HepG2 (cell line): ENCODE measurements at regions not wholly inside any gene's neighbourhood (a gene's known extent, or its start where the extent isn't known, plus 50 kb on each side); places are given as distances from the start of the nearest gene placed in this dataset.

ENCODE experiments used
- ATAC-seq: fragments of 200-7000 bp; cut with Tn5 transposase; 3 replicates; pipeline ENCODE4 v1.9.1; 2020; ENCODE audit warnings: mild to moderate bottlenecking, moderate library complexity
- BruUV-seq: library from RNA; stranded (reverse); fragments of 400-500 nt; replicated peaks from 2 replicates; lab custom pipeline; 2021; lab: Mats Ljungman, UMichigan
- CTCF ChIA-PET: fragments of 300-600 bp; formaldehyde crosslinking; extraction: SDS; loops from one replicate; lab custom pipeline; 2021; ENCODE audit warnings: low total read pairs, inconsistent platforms, low intra/inter-chr PET ratio; lab: Yijun Ruan, JAX
- POLR2A ChIA-PET: fragments of 350-600 bp; sonication (Branson Sonifier 250); formaldehyde crosslinking; loops from one replicate; lab custom pipeline; 2020; ENCODE audit warnings: antibody characterized with exemption, inconsistent platforms; lab: Yijun Ruan, JAX
- DNase-seq: peaks from one replicate; pipeline ENCODE4 v3.0.0-alpha.2; 2015; ENCODE audit warnings: low spot score
- FAIRE-seq: peaks from 3 replicates; lab custom pipeline; 2011; peaks lifted over from hg19 to GRCh38; lab: Jason Lieb, UNC
- H2AFZ ChIP-seq: one replicate; pipeline ENCODE4 v1.6.1; 2011; ENCODE audit warnings: low read length, inconsistent platforms
- H3K27ac ChIP-seq: fragments of 300-600 bp; 3 replicates; pipeline ENCODE4 v1.8.0; 2011; ENCODE audit warnings: mixed run types, mild to moderate bottlenecking, mixed read lengths, low read length, inconsistent platforms; ENCODE audit not compliant: insufficient read depth; ENCODE audit errors: extremely low read length
- H3K27me3 ChIP-seq, 2 experiments: fragments of 200-600 bp in 1 of 2; 2 replicates in 1 of 2; 3 replicates in 1 of 2; pipeline versions ENCODE4 v1.6.0 to v1.8.0; 2011; ENCODE audit warnings: low read length in 2 of 2, mild to moderate bottlenecking in 2 of 2, moderate library complexity in 2 of 2, inconsistent platforms in 1 of 2; ENCODE audit not compliant: insufficient read depth in 2 of 2, control insufficient read depth in 1 of 2
- H3K36me3 ChIP-seq, 2 experiments: fragments of 200-600 bp in 1 of 2; replicated peaks in 1 of 2; 2 replicates in 1 of 2; 3 replicates in 1 of 2; pipeline versions ENCODE4 v1.5.1 to v1.8.0; 2011; ENCODE audit warnings: low read length in 2 of 2, inconsistent platforms in 1 of 2; ENCODE audit not compliant: insufficient read depth in 2 of 2, control insufficient read depth in 1 of 2
- H3K4me1 ChIP-seq: 2 replicates; pipeline ENCODE4 v1.5.1; 2012; ENCODE audit warnings: low read length, inconsistent platforms; ENCODE audit not compliant: insufficient read depth
- H3K4me2 ChIP-seq: 2 replicates; pipeline ENCODE4 v1.6.0; 2011; ENCODE audit warnings: low read depth, low read length, inconsistent platforms
- H3K4me3 ChIP-seq, 3 experiments: fragments of 200-600 bp in 1 of 3; sonication (generic), shearing (Covaris generic) in 1 of 3; replicated peaks in 1 of 3; 2 replicates each; pipeline ENCODE4 v1.5.1; 2011 to 2016; ENCODE audit warnings: low read length in 3 of 3, inconsistent platforms in 2 of 3, low read depth in 2 of 3, mild to moderate bottlenecking in 2 of 3, control low read depth in 1 of 3, mixed read lengths in 1 of 3; ENCODE audit not compliant: insufficient read depth in 1 of 3
- H3K79me2 ChIP-seq: one replicate; pipeline ENCODE4 v1.6.1; 2011; ENCODE audit warnings: low read length, inconsistent platforms; ENCODE audit not compliant: insufficient read depth
- H3K9ac ChIP-seq: 2 replicates; pipeline ENCODE4 v1.6.0; 2011; ENCODE audit warnings: mild to moderate bottlenecking, low read depth, low read length, inconsistent platforms; ENCODE audit not compliant: insufficient read depth
- H3K9me3 ChIP-seq: 2 replicates; pipeline ENCODE4 v1.5.1; 2012; ENCODE audit warnings: mild to moderate bottlenecking, low read length
- H4K20me1 ChIP-seq: 2 replicates; pipeline ENCODE4 v1.6.0; 2011; ENCODE audit warnings: inconsistent platforms, mild to moderate bottlenecking, low read length, moderate library complexity; ENCODE audit not compliant: insufficient read depth
- KMT2B ChIP-seq: IDR thresholded peaks from 2 replicates; pipeline ENCODE4 v1.6.1; 2016; ENCODE audit warnings: missing genetic modification reagents, missing compliant biosample characterization
- ZNF747 ChIP-seq: sonication (generic); formaldehyde crosslinking; IDR thresholded peaks from 2 replicates; pipeline ENCODE4 v1.8.1; 2023; ENCODE audit warnings: missing genetic modification reagents, mild to moderate bottlenecking, borderline replicate concordance
- ZNF781 ChIP-seq: sonication (generic); formaldehyde crosslinking; IDR thresholded peaks from 2 replicates; pipeline ENCODE4 v1.5.1; 2020; ENCODE audit warnings: borderline replicate concordance, mild to moderate bottlenecking, missing genetic modification reagents; ENCODE audit errors: not compliant biosample characterization
- ZNF816 ChIP-seq: sonication (generic); formaldehyde crosslinking; IDR thresholded peaks from 2 replicates; pipeline ENCODE4 v1.8.0; 2022; ENCODE audit warnings: missing genetic modification reagents, mild to moderate bottlenecking, borderline replicate concordance
- ZNF83 ChIP-seq: sonication (generic); formaldehyde crosslinking; IDR thresholded peaks from 2 replicates; pipeline ENCODE4 v1.4.0; 2020; ENCODE audit warnings: missing genetic modification reagents, mild to moderate bottlenecking, borderline replicate concordance
- in situ Hi-C: cut with HindIII; loops from 2 replicates; pipeline ENCODE4 v1.10.0; 2017; ENCODE audit warnings: low pct_unique_long_range_greater_than_20kb; ENCODE audit not compliant: extremely low pct_ligation_motif_present
- intact Hi-C: fragments of 100-400 bp; cut with micrococcal nuclease; formaldehyde crosslinking; loops from one replicate; pipeline ENCODE4 v1.10.0; 2022; ENCODE audit not compliant: unreplicated experiment
- TF ChIP-seq, protein P1 (sequence below): sonication (generic); formaldehyde crosslinking; IDR thresholded peaks from 2 replicates; pipeline ENCODE4 v1.8.0; 2022; ENCODE audit warnings: missing genetic modification reagents, mild to moderate bottlenecking, moderate library complexity, borderline replicate concordance
- TF ChIP-seq, protein P2 (sequence below): sonication (generic); formaldehyde crosslinking; IDR thresholded peaks from 2 replicates; pipeline ENCODE4 v1.4.0; 2020; ENCODE audit warnings: missing genetic modification reagents, low read depth, mild to moderate bottlenecking, borderline replicate concordance

- ChIA-PET CTCF (no interaction called here), POLR2A (no interaction called here)
- H3K4me2 ChIP-seq = no peak overlapping the region
- no peaks in the 10 kb centered on the region for H4K20me1 ChIP-seq
- intact Hi-C loops (no loop called here), in situ Hi-C loops (no loop called here)
- no TSS peak for BruUV-seq
- no peak overlapping the region for H2AFZ ChIP-seq
- H3K27ac ChIP-seq = no peak overlapping the region
- H3K79me2 ChIP-seq = no peaks in the 10 kb centered on the region
- no peaks in the 10 kb centered on the region for H3K36me3 ChIP-seq
- no peak overlapping the region for H3K4me3 ChIP-seq
- no peaks in the 10 kb centered on the region for H3K9me3 ChIP-seq
- FAIRE-seq (no peak), DNase-seq (no peak), ATAC-seq (no peak)
- H3K4me1 ChIP-seq = peaks cover 10% of the 10 kb centered on the region
- TF ChIP-seq ZNF816 (CRISPR knock-in tag) = no peak
- TF ChIP-seq ZNF83 (CRISPR knock-in tag) = no peak
- TF ChIP-seq ZNF781 (CRISPR knock-in tag) = no peak
- TF ChIP-seq, protein P1, sequence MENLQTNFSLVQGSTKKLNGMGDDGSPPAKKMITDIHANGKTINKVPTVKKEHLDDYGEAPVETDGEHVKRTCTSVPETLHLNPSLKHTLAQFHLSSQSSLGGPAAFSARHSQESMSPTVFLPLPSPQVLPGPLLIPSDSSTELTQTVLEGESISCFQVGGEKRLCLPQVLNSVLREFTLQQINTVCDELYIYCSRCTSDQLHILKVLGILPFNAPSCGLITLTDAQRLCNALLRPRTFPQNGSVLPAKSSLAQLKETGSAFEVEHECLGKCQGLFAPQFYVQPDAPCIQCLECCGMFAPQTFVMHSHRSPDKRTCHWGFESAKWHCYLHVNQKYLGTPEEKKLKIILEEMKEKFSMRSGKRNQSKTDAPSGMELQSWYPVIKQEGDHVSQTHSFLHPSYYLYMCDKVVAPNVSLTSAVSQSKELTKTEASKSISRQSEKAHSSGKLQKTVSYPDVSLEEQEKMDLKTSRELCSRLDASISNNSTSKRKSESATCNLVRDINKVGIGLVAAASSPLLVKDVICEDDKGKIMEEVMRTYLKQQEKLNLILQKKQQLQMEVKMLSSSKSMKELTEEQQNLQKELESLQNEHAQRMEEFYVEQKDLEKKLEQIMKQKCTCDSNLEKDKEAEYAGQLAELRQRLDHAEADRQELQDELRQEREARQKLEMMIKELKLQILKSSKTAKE (CRISPR knock-in tag) = no peak
- TF ChIP-seq, protein P2, sequence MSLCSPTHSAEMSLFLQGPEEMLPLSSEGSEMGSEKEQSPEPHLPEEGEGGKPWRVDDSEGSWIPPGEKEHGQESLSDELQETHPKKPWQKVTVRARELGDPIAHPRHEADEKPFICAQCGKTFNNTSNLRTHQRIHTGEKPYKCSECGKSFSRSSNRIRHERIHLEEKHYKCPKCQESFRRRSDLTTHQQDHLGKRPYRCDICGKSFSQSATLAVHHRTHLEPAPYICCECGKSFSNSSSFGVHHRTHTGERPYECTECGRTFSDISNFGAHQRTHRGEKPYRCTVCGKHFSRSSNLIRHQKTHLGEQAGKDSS (CRISPR knock-in tag) = no peak
- TF ChIP-seq ZNF747 (CRISPR knock-in tag) = no peak
- TF ChIP-seq KMT2B (CRISPR knock-in tag) = no peak
- H3K27me3 ChIP-seq = peaks cover 0 to 25% of the 10 kb centered on the region in 2 experiments; a peak in 3 of 5 replicates
- H3K9ac ChIP-seq = no peak overlapping the region
These were observed 86.3 kb upstream of the PELI1 start for GRCh38 chr2:64230540-64230939.
